ENCODE measurements at regions not wholly inside any gene's neighbourhood (a gene's known extent, or its start where the extent isn't known, plus 50 kb on each side); places are given as distances from the start of the nearest gene placed in this dataset.

DNA sequence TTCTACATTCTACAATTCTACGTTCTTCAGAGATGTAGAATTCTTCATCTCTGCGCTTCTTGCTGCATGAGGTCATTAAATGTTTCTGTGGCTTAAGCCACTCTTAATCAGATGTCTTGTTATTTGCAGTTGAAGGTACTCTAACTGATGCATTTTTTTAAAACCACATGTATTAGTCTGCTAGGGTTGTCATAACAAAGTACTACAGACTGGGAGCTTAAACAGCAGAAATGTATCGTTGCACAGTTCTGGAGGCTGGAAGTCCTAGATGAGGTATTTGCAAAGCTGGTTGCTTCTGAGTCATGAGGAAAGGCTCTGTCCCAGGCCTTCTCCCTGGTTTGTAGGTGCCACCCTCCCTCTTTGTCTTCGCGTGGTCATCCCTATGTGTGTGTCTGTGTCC lies 176.3 kb upstream of the GLI2 start:
- Histone ChIP-seq H3K9me3 (no peaks in the 10 kb centered on the region), H3K4me1 (ENCODE audit: control insufficient read depth in 1 of 2, insufficient read depth in 1 of 2, low read depth in 1 of 2, low read length in 1 of 2) (no peaks in the 10 kb centered on the region), H3K27me3 (peaks cover 20% of the 10 kb centered on the region), H3K4me3 (ENCODE audit: low read depth in 1 of 2, low read length in 1 of 2) (no peak overlapping the region), H3K36me3 (no peaks in the 10 kb centered on the region), H3K27ac (no peak overlapping the region)
- TF ChIP-seq, protein P1, sequence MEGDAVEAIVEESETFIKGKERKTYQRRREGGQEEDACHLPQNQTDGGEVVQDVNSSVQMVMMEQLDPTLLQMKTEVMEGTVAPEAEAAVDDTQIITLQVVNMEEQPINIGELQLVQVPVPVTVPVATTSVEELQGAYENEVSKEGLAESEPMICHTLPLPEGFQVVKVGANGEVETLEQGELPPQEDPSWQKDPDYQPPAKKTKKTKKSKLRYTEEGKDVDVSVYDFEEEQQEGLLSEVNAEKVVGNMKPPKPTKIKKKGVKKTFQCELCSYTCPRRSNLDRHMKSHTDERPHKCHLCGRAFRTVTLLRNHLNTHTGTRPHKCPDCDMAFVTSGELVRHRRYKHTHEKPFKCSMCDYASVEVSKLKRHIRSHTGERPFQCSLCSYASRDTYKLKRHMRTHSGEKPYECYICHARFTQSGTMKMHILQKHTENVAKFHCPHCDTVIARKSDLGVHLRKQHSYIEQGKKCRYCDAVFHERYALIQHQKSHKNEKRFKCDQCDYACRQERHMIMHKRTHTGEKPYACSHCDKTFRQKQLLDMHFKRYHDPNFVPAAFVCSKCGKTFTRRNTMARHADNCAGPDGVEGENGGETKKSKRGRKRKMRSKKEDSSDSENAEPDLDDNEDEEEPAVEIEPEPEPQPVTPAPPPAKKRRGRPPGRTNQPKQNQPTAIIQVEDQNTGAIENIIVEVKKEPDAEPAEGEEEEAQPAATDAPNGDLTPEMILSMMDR (IDR thresholded peaks at IDR 0.05): no peak

- no peak overlapping the region for H3K4me3 ChIP-seq (ENCODE audit: low read depth in 1 of 2, low read length in 1 of 2)
- H3K36me3 ChIP-seq: no peaks in the 10 kb centered on the region
- H3K4me1 ChIP-seq (ENCODE audit: control insufficient read depth in 1 of 2, insufficient read depth in 1 of 2, low read depth in 1 of 2, low read length in 1 of 2): no peaks in the 10 kb centered on the region
- TF ChIP-seq, protein P1 (IDR thresholded peaks at IDR 0.05): no peak
- H3K27ac ChIP-seq: no peak overlapping the region
- peaks cover 10% of the 10 kb centered on the region for H3K27me3 ChIP-seq
- H3K9me3 ChIP-seq: no peaks in the 10 kb centered on the region
Observed at GRCh38 chr2:120560330-120560729, 175.3 kb upstream of the GLI2 start.

DNA sequence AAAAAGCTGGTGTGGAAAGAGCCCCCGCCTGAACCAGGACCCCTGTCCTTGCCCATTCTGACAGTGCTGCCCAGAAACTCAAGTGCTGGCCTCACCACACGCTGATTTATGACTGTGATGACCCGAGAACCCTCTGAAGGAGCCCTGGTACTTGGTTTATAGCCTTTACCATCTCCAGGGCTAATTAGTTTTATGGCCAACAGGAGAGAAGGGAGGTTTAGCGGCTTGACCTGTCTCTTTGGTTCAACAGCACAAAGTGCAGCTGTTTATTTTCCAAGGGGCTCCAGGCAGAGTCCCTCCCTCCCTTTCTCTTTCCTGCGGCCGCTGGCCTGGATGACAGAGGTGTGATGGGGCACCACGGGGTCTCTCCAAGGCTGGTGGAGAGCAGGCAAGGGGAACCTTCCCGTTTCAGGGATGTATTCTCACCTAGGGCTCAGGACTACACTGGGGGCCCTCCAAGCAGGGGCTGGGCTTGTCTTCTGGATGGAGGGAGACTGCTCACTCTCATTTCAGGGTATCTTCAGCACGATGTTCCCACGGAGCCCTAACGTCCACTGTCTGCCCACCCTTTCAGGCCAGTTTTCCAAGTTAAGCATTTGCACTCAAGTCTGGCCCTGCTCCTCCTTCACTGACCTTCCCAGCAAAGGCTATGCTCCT lies 174.2 kb upstream of the GLI2 start:
- H3K9me3 ChIP-seq: no peaks in the 10 kb centered on the region
- H3K27ac ChIP-seq: no peak overlapping the region
- no peak overlapping the region for H3K4me3 ChIP-seq (ENCODE audit: low read depth in 1 of 2, low read length in 1 of 2)
- H3K4me1 ChIP-seq (ENCODE audit: control insufficient read depth in 1 of 2, insufficient read depth in 1 of 2, low read depth in 1 of 2, low read length in 1 of 2): no peaks in the 10 kb centered on the region
- H3K27me3 ChIP-seq: peaks cover 9% of the 10 kb centered on the region
- TF ChIP-seq, protein P1 (IDR thresholded peaks at IDR 0.05): no peak
- no peaks in the 10 kb centered on the region for H3K36me3 ChIP-seq

GRCh38 chr2:120562218-120563005 lies 173.3 kb upstream of the GLI2 start:
- H3K27ac ChIP-seq: no peak overlapping the region
- H3K4me1 ChIP-seq (ENCODE audit: control insufficient read depth in 1 of 2, insufficient read depth in 1 of 2, low read depth in 1 of 2, low read length in 1 of 2): no peaks in the 10 kb centered on the region
- no peaks in the 10 kb centered on the region for H3K9me3 ChIP-seq
- TF ChIP-seq, protein P1 (IDR thresholded peaks at IDR 0.05): no peak
- peaks cover under 1% of the 10 kb centered on the region for H3K27me3 ChIP-seq
- no peaks in the 10 kb centered on the region for H3K36me3 ChIP-seq
- no peak overlapping the region for H3K4me3 ChIP-seq (ENCODE audit: low read depth in 1 of 2, low read length in 1 of 2)

- H3K4me3 ChIP-seq (ENCODE audit: low read depth in 1 of 2, low read length in 1 of 2): no peak overlapping the region
Observed at GRCh38 chr2:120563616-120564015, 172.1 kb upstream of the GLI2 start.

More at GRCh38 chr2:120563616-120564015, 172.1 kb upstream of the GLI2 start:
- Histone ChIP-seq H3K9me3 (no peaks in the 10 kb centered on the region), H3K27ac (no peak overlapping the region), H3K27me3 (no peaks in the 10 kb centered on the region), H3K4me1 (ENCODE audit: control insufficient read depth in 1 of 2, insufficient read depth in 1 of 2, low read depth in 1 of 2, low read length in 1 of 2) (no peaks in the 10 kb centered on the region), H3K36me3 (no peaks in the 10 kb centered on the region)
- TF ChIP-seq, protein P1 (IDR thresholded peaks at IDR 0.05): no peak

Data from neutrophil (primary cell).